ENCODE measurements at regions not wholly inside any gene's neighbourhood (a gene's known extent, or its start where the extent isn't known, plus 50 kb on each side); places are given as distances from the start of the nearest gene placed in this dataset.
"Not testable (repeated sequence)": the region's sequence is repeated elsewhere in the genome, so short reads cannot be mapped to it uniquely, and the experiment has no call there.

DNA sequence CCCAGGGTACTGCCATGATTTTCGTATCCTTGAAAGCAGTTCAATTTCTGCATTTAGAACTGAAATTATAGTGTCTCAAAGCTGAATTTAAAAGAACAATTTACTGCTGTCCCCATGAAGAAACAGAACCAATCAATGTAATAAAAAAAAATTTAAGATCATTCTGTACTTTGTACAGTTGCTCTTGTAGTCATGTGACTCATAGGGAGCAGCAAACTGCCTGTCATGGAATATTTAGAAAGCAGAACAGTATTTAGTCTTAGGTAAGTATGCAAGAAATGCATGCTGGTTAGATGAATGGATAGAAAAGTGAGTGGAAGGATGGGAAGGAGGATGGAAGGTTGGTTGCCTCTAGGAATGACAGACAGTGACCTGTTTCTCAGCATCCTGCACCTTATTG is 450.9 kb downstream of the RAB38 start:
- H3K4me1 ChIP-seq (replicated peaks in 1 of 2), result no peaks in the 10 kb centered on the region
- no peak overlapping the region for H3K27ac ChIP-seq
- 13 to 100% (median 80%) methylated on average over 1 of the region's 1 CpG; no CpG with 5 or more reads in 3 of the 10 experiments for WGBS, 10 experiments
- ATAC-seq (replicated peaks in 6 of 8), result no peak
- no peak overlapping the region for H3K4me3 ChIP-seq
- in situ Hi-C loops (cut with MboI; ENCODE audit: low pct_unique_long_range_greater_than_20kb in 2 of 9, low sequenced_read_pairs in 9 of 9, unreplicated experiment in 9 of 9), result loop anchor here in 1 of 9 experiments (25.0 kb wide), 1 partner anchor 288 kb away; no protein-coding TSS in a partner anchor

DNA sequence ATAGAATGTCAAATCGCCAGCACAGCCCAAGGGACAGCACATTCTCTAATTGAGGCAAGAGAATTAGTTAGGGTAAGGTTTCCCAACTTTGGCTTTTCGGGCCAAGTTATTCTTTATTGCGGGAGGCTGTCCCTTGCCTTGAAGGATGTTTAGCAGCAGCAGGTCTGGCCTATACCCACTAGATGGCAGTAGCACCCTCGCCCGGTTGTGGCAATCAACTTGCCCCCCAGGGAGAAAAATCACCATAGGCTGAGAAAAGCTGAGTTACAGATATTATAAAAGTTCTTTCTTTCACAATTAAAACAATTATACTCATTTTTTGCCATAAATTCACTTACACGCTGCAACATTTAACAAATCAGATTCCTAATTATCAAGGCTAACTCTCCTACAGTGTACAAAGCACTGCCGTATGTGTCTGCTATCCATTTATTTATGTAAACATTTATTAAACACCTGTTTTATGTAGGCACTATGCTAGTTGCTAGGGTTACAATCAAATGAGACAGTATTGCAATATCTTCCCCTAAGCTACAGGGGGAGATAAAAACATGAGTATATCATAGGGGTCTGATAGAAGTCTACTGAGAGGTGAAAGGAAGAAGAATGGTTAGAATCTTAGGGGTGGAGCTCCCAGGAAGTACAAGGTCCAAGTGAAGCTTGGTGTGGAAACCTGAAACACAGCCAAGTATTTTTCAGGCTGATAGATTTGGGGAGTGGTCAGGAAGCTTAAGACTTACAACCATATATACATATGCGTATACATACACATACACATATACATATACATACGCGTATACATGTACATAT is 452.3 kb downstream of the RAB38 start:
- in situ Hi-C loops (cut with MboI; ENCODE audit: low pct_unique_long_range_greater_than_20kb in 2 of 9, low sequenced_read_pairs in 9 of 9, unreplicated experiment in 9 of 9), result loop anchor here in 1 of 9 experiments (25.0 kb wide), 1 partner anchor 289 kb away; no protein-coding TSS in a partner anchor
- ATAC-seq (replicated peaks in 6 of 8), result peak in 3 of 8 experiments; percentile 48 to 54 (median 52)
- WGBS, 10 experiments, result 24 to 100% (median 84%) methylated on average over 1 to 10 of the region's 10 CpGs
- H3K4me1 ChIP-seq (replicated peaks in 1 of 2), result no peaks in the 10 kb centered on the region
- no peak overlapping the region for H3K27ac ChIP-seq
- H3K4me3 ChIP-seq, result no peak overlapping the region

DNA sequence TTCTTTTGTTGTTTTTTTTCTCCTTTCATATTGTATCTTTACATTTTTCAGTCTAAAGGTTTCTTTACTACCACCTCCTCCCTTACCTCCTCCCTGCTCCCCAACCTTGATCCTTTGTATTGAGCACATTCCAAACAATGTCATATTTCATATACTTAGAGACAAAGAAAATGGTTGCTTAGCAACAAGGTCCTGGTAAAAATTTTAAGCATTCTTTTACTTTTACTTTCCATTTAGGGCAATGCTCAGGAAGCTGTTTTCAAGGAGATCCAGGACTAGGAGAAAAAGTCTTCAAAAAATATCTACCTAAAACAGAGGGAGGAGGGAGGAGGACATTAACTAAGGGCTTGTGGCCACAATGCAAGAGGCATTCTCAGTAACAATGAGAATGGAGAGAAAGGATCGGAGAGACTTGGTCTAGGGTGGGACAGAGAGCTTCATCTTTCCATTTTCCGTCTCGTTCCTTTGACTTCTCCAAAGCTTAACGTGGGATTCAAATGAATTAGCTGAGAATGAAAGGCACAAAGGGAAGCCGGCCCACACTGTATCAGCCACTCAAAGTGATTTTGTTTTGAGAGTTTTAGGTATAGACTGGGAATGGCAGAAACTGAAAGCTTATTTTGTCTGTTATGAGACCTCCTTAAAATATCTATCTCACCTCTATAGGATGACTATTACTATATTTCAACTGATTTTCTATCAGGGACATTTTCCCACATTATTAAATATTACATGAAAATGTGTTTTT is 455.7 kb downstream of the RAB38 start:
- Histone ChIP-seq H3K4me1 (replicated peaks in 1 of 2) (no peaks in the 10 kb centered on the region), H3K27ac (no peak overlapping the region), H3K4me3 (no peak overlapping the region)
- ATAC-seq (replicated peaks in 6 of 8), result peak in 2 of 8 experiments; percentile 46 to 47
- WGBS, 10 experiments, result 0 to 89% (median 70%) methylated on average over 3 to 5 of the region's 5 CpGs; no CpG with 5 or more reads in 2 of the 10 experiments
- in situ Hi-C loops (cut with MboI; ENCODE audit: low pct_unique_long_range_greater_than_20kb in 2 of 9, low sequenced_read_pairs in 9 of 9, unreplicated experiment in 9 of 9), result loop anchor here in 1 of 9 experiments (25.0 kb wide), 1 partner anchor 293 kb away; no protein-coding TSS in a partner anchor

DNA sequence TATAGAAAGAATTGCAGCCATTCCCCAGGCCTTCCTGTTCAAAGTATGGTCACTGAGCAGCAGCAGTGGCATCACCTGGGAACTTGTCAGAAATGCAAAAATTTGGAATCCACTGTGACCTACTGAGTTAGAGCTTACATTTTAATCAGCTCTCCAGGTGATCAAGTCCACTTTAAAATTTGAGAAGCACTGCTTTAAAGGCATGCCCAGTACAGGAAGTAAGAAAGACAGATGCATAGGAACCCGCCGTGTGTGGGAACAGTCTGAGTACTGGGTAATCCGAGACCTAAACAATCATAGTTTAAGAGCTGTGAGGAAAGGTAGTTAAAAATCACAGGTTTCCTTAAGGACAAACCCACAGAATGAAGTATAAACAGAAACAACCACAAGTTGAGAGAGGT is 462.4 kb downstream of the RAB38 start:
- 67 to 100% (median 85%) methylated on average over 1 to 3 of the region's 3 CpGs; no CpG with 5 or more reads in 3 of the 10 experiments for WGBS, 10 experiments
- H3K4me1 ChIP-seq (replicated peaks in 1 of 2), result peaks cover 0 to 3% of the 10 kb centered on the region in 2 donors
- no peak for ATAC-seq (replicated peaks in 6 of 8)

DNA sequence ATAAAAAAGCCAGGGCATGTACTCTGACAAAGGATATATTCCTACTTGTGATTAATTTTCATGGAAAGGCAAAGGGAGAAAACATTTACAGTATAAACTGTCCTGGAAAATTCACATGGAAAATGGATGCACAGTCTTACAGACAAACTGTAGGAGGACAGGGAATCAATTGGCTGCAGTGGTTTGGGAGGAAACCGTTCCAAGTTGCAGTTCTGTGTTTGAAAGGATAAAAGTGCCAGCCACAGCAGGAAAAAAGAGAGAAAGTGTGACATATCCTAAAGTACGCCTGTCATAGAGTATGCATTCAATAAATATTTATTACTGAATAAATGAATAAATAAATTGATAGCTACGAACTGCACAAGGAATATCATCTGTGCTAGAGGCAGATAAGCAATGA is 462.9 kb downstream of the RAB38 start:
- ATAC-seq (replicated peaks in 6 of 8), result no peak
- in situ Hi-C loops (cut with MboI; ENCODE audit: low pct_unique_long_range_greater_than_20kb in 2 of 9, low sequenced_read_pairs in 9 of 9, unreplicated experiment in 9 of 9), result loop anchor here in 1 of 9 experiments (25.0 kb wide), 1 partner anchor 300 kb away; no protein-coding TSS in a partner anchor
- WGBS, 10 experiments, result 0 to 77% (median 40%) methylated on average over 1 to 3 of the region's 3 CpGs; no CpG with 5 or more reads in 1 of the 10 experiments
- Histone ChIP-seq H3K27ac (no peak overlapping the region), H3K4me1 (replicated peaks in 1 of 2) (peaks cover 0 to 3% of the 10 kb centered on the region in 2 donors), H3K4me3 (no peak overlapping the region)

More for the DNA sequence above, 462.4 kb downstream of the RAB38 start:
- H3K4me3 ChIP-seq, result no peak overlapping the region
- in situ Hi-C loops (cut with MboI; ENCODE audit: low pct_unique_long_range_greater_than_20kb in 2 of 9, low sequenced_read_pairs in 9 of 9, unreplicated experiment in 9 of 9), result loop anchor here in 1 of 9 experiments (25.0 kb wide), 1 partner anchor 299 kb away; no protein-coding TSS in a partner anchor
- no peak overlapping the region for H3K27ac ChIP-seq

DNA sequence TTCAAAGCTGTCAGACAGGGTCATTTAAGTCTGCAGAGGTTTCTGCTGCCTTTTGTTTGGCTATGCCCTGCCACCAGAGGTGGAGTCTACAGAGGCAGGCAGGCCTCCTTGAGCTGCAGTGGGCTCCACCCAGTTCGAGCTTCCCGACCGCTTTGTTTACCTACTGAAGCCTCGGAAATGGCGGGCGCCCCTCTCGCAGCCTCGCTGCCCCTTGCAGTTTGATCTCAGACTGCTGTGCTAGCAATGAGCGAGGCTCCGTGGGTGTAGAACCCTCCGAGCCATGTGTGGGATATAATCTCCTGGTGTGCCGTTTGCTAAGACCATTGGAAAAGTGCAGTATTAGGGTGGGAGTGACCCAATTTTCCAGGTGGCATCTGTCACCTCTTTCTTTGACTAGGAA is 471.7 kb downstream of the RAB38 start:
- not testable (repeated sequence) for H3K4me3 ChIP-seq; H3K27ac ChIP-seq; ATAC-seq (replicated peaks in 6 of 8); H3K4me1 ChIP-seq (replicated peaks in 1 of 2)
- WGBS, 10 experiments, result 80 to 100% (median 83%) methylated on average over 1 to 9 of the region's 12 CpGs; no CpG with 5 or more reads in 7 of the 10 experiments
- in situ Hi-C loops (cut with MboI; ENCODE audit: low pct_unique_long_range_greater_than_20kb in 2 of 9, low sequenced_read_pairs in 9 of 9, unreplicated experiment in 9 of 9), result loop anchor here in 1 of 9 experiments (25.0 kb wide), 1 partner anchor 309 kb away; no protein-coding TSS in a partner anchor

DNA sequence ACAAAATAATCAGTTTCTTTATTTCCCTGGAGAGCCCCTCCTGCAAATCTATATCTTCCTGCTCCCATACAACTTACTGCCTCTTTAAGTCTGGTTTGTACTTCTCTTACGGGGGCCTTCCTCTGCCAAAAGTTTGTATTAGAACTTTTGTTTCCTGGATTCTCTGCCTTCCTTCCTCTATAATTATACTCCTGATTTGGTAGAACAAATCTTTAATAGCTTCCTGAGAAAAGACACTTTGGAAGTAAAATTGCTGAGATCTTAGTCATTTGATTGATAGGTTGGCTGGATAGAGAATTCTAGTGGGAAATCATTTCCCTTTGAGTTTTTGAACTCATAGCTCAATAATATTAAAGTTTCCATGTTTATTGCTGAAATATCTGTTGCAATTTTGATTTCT is 499.2 kb downstream of the RAB38 start:
- Histone ChIP-seq H3K27ac (no peak overlapping the region), H3K4me1 (replicated peaks in 1 of 2) (no peaks in the 10 kb centered on the region), H3K4me3 (no peak overlapping the region)
- 20 to 100% (median 84%) methylated on average over 1 of the region's 1 CpG for WGBS, 10 experiments
- in situ Hi-C loops (cut with MboI; ENCODE audit: low pct_unique_long_range_greater_than_20kb in 2 of 9, low sequenced_read_pairs in 9 of 9, unreplicated experiment in 9 of 9), result no loop called here
- no peak for ATAC-seq (replicated peaks in 6 of 8)

DNA sequence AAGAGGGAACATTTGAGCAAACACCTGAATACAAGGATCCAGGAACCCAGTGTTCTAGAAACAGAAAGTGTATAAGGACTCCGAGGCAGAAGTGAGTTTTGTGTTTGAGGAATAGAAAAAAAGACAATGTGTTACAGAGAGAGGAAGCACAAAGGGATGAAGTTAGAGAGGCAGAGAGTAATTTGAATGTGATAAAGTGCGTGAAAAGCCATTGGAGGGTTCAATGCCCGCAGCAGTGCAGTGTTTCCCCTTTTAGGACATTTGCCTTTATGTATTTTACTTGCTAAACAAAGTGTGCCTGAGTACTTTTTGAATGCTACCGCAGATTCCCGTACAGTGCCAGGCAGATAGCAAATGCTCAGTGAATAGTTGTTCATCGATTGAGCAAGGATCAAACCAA is 508.5 kb downstream of the RAB38 start:
- in situ Hi-C loops (cut with MboI; ENCODE audit: low pct_unique_long_range_greater_than_20kb in 2 of 9, low sequenced_read_pairs in 9 of 9, unreplicated experiment in 9 of 9), result no loop called here
- Histone ChIP-seq H3K4me3 (no peak overlapping the region), H3K27ac (no peak overlapping the region), H3K4me1 (replicated peaks in 1 of 2) (no peaks in the 10 kb centered on the region)
- ATAC-seq (replicated peaks in 6 of 8), result no peak
- WGBS, 10 experiments, result 22 to 89% (median 68%) methylated on average over 2 to 6 of the region's 6 CpGs; no CpG with 5 or more reads in 1 of the 10 experiments

DNA sequence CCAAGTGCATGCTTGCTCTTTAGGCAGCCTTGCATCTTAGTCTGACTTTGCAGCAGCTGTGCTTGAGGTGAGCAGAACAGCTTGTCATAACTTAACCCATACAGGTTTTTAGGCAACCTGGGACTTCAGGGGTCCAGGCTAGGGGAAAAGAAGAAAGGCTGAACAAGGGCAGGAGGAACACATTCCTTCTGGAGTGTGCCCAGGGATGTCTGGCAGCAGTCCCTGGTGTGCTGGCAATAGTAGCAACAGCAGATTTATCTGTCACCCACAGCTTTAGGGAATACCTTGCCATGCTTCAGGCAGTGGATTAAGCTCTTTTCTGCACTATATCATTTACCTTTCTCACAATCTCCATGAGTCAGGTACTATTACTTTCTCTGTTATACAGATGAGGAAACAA is 513.0 kb downstream of the RAB38 start:
- Histone ChIP-seq H3K4me3 (no peak overlapping the region), H3K4me1 (replicated peaks in 1 of 2) (no peaks in the 10 kb centered on the region), H3K27ac (no peak overlapping the region)
- ATAC-seq (replicated peaks in 6 of 8), result no peak
- in situ Hi-C loops (cut with MboI; ENCODE audit: low pct_unique_long_range_greater_than_20kb in 2 of 9, low sequenced_read_pairs in 9 of 9, unreplicated experiment in 9 of 9), result no loop called here

DNA sequence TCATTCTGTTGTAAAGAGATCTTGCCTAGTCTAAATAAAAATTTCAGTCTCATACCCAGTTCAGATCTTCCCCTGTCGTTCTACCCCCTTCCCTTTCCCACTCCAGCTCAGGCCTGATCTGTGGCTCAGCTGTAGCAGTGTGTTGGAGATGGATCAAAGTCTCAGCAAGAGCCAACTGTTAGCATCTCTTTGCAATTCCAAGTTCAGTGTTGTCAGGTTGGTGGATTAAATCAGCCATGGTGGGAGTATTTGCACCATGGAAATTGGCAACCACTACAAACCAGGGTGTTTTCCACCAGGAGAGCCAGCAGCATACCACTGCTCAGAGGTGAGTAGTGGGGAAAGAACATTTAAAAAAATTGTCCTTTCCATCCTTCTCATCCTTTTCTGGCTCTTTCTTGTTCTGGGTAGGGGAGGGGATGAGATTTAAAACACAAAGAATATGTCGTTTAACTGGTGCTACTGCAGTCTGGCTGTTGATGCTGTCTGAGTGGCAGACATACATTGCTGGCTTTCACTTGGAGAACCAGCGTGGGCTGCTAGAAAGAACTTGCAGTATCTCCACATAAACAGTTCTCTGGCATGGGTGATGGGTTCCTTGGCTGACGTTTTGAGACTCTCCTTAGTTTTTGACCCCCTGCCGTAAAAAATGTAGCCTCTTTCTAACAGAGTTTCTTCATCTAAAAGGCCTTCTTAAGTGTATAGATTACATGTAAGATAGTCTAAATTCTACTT is 514.1 kb downstream of the RAB38 start:
- Histone ChIP-seq H3K27ac (no peak overlapping the region), H3K4me1 (replicated peaks in 1 of 2) (no peaks in the 10 kb centered on the region), H3K4me3 (no peak overlapping the region)
- no peak for ATAC-seq (replicated peaks in 6 of 8)
- 0 to 100% (median 61%) methylated on average over 1 to 5 of the region's 5 CpGs; no CpG with 5 or more reads in 1 of the 10 experiments for WGBS, 10 experiments
- in situ Hi-C loops (cut with MboI; ENCODE audit: low pct_unique_long_range_greater_than_20kb in 2 of 9, low sequenced_read_pairs in 9 of 9, unreplicated experiment in 9 of 9), result no loop called here

DNA sequence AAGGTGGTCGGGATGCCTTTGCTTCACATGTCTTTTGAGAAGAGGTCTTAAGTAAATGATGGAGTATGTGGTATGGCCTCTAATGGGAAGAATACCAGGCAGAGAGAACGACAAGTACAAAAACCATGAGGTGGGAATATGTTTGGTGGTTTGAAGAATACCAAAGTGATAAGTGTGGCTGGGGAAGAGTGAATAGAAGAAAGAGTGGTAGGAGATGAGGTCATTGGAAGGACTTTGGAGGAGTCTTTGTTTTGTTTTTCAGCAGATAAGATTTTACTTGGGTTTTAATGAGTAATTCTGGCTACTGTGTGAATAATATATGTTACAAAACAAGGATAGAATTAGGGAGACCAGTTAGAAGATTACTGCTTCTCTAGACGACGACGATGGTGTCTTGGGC is 515.4 kb downstream of the RAB38 start:
- Histone ChIP-seq H3K4me3 (no peak overlapping the region), H3K27ac (no peak overlapping the region), H3K4me1 (replicated peaks in 1 of 2) (no peaks in the 10 kb centered on the region)
- no peak for ATAC-seq (replicated peaks in 6 of 8)
- in situ Hi-C loops (cut with MboI; ENCODE audit: low pct_unique_long_range_greater_than_20kb in 2 of 9, low sequenced_read_pairs in 9 of 9, unreplicated experiment in 9 of 9), result no loop called here
- 0 to 95% (median 68%) methylated on average over 1 to 5 of the region's 5 CpGs for WGBS, 10 experiments

DNA sequence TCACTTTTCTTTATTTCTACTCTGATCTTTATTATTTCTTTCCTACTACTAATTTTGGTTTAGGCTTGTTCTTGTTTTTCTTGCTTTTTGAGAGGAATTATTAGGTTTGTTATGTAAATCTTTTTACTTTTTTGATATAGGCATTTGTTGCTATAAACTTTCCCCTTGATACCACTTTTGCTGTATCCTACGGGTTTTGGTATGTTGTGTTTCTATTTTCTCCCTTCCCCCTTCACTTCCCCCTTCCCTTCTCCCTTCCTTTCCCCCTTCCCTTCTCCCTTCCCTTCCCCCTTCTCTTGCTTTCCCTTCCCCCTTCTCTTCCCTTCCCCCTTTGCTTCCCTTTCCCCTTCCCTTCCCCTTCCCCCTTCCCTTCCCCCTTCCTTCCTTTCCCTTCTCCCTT is 529.6 kb downstream of the RAB38 start:
- no peak overlapping the region for H3K27ac ChIP-seq
- no peak overlapping the region for H3K4me3 ChIP-seq
- in situ Hi-C loops (cut with MboI; ENCODE audit: low pct_unique_long_range_greater_than_20kb in 2 of 9, low sequenced_read_pairs in 9 of 9, unreplicated experiment in 9 of 9), result no loop called here
- no peak for ATAC-seq (replicated peaks in 6 of 8)
- no peaks in the 10 kb centered on the region for H3K4me1 ChIP-seq (replicated peaks in 1 of 2)
- 50 to 100% (median 88%) methylated on average over 1 of the region's 1 CpG; no CpG with 5 or more reads in 6 of the 10 experiments for WGBS, 10 experiments

Measured in motor neuron (in vitro differentiated cells).